Right lobe of liver (tissue), 4 donors: ENCODE measurements at regions not wholly inside any gene's neighbourhood (a gene's known extent, or its start where the extent isn't known, plus 50 kb on each side); places are given as distances from the start of the nearest gene placed in this dataset.

Source experiments
- CTCF ChIP-seq, 4 donors: fragments of 200-600 bp in 3 of 4; fragments of 450-650 bp in 1 of 4; IDR thresholded peaks; one replicate each; pipeline versions ENCODE4 v1.5.1 to v1.8.0; 2016 to 2022; ENCODE audit warnings: antibody characterized with exemption in 4 of 4, mild to moderate bottlenecking in 2 of 4
- POLR2A ChIP-seq: fragments of 450-650 bp; IDR thresholded peaks from one replicate; pipeline ENCODE4 v1.6.1; 2017; ENCODE audit warnings: antibody characterized with exemption, mild to moderate bottlenecking
- donor health status: DM: no; HTN: no; CAD: no.
- donor health status: DM: no; HTN: no; CAD: no.
- donor health status: DM: no; HTN: yes; CAD: no.

GRCh38 chr5:143636931-143637528 lies 174.9 kb upstream of the HMHB1 start:
- TF ChIP-seq POLR2A (no peak), CTCF (IDR thresholded peaks at IDR 0.05) (no peak)
